Epithelial cell of proximal tubule (primary cell): ENCODE measurements at regions not wholly inside any gene's neighbourhood (a gene's known extent, or its start where the extent isn't known, plus 50 kb on each side); places are given as distances from the start of the nearest gene placed in this dataset.
"Not testable (repeated sequence)": the region's sequence is repeated elsewhere in the genome, so short reads cannot be mapped to it uniquely, and the experiment has no call there.

ENCODE experiments used
- DNase-seq: peaks from one replicate; pipeline ENCODE4 v3.0.0-alpha.2; 2011; ENCODE audit warnings: low read depth
- H3K4me3 ChIP-seq: 2 replicates; pipeline ENCODE4 v1.5.1; 2011; ENCODE audit warnings: low read depth, mild to moderate bottlenecking, low read length
- CTCF ChIP-seq: conservative IDR thresholded peaks from 2 replicates; pipeline ENCODE4 v1.5.1; 2012; ENCODE audit warnings: low read depth, mild to moderate bottlenecking, low read length

- H3K4me3 ChIP-seq: no peak overlapping the region
- no peak for TF ChIP-seq CTCF
- no peak for DNase-seq
Measured at GRCh38 chr10:45093945-45094344, 93.2 kb downstream of the ZNF22 start.

- no peak overlapping the region for H3K4me3 ChIP-seq
- TF ChIP-seq CTCF: no peak
- DNase-seq: no peak
Measured at GRCh38 chr10:45095286-45095685, 94.6 kb downstream of the ZNF22 start.

GRCh38 chr10:45096001-45096400 lies 95.3 kb downstream of the ZNF22 start:
- no peak for TF ChIP-seq CTCF
- H3K4me3 ChIP-seq: no peak overlapping the region
- no peak for DNase-seq

- TF ChIP-seq CTCF: no peak
- H3K4me3 ChIP-seq: no peak overlapping the region
- DNase-seq: no peak
Measured at GRCh38 chr10:45100429-45100828, 99.7 kb downstream of the ZNF22 start.

- no peak for TF ChIP-seq CTCF
- no peak overlapping the region for H3K4me3 ChIP-seq
- no peak for DNase-seq
Measured at GRCh38 chr10:45104674-45105073, 104.0 kb downstream of the ZNF22 start.

- not testable (repeated sequence) for H3K4me3 ChIP-seq, DNase-seq
Measured at GRCh38 chr10:45105309-45105708, 104.6 kb downstream of the ZNF22 start.

- H3K4me3 ChIP-seq: no peak overlapping the region
- no peak for DNase-seq
- TF ChIP-seq CTCF: no peak
Measured at GRCh38 chr10:45106236-45106856, 105.6 kb downstream of the ZNF22 start.
